AG09309 (cell line): ENCODE measurements at regions not wholly inside any gene's neighbourhood (a gene's known extent, or its start where the extent isn't known, plus 50 kb on each side); places are given as distances from the start of the nearest gene placed in this dataset.
A peak's percentile ranks its signal among the peaks of the same experiment; 100 is the strongest.

Source experiments
- DNase-seq: peaks from one replicate; pipeline ENCODE4 v3.0.0-alpha.2; 2010; ENCODE audit warnings: low read depth
- H3K4me3 ChIP-seq: 2 replicates; pipeline ENCODE4 v1.5.1; 2011; ENCODE audit warnings: mild to moderate bottlenecking, low read depth, low read length, moderate library complexity; ENCODE audit not compliant: control insufficient read depth
- CTCF ChIP-seq: IDR thresholded peaks from 2 replicates; pipeline ENCODE4 v1.5.1; 2011; ENCODE audit warnings: mild to moderate bottlenecking, low read depth, low read length, inconsistent platforms; ENCODE audit not compliant: insufficient read depth, control insufficient read depth; ENCODE audit errors: missing control alignments

GRCh38 chr3:621714-622113 is 425.2 kb downstream of the CHL1 start:
- DNase-seq: no peak
- no peak for TF ChIP-seq CTCF
- no peak overlapping the region for H3K4me3 ChIP-seq

GRCh38 chr3:622314-622713 is 425.8 kb downstream of the CHL1 start:
- TF ChIP-seq CTCF: no peak
- H3K4me3 ChIP-seq: no peak overlapping the region
- no peak for DNase-seq

GRCh38 chr3:623914-624545 is 427.5 kb downstream of the CHL1 start:
- no peak for TF ChIP-seq CTCF
- H3K4me3 ChIP-seq: no peak overlapping the region
- DNase-seq: no peak

GRCh38 chr3:632571-633170 is 436.1 kb downstream of the CHL1 start:
- DNase-seq: peak; percentile 0
- H3K4me3 ChIP-seq: no peak overlapping the region
- peak; percentile 44 for TF ChIP-seq CTCF

- DNase-seq: no peak
- no peak for TF ChIP-seq CTCF
- H3K4me3 ChIP-seq: no peak overlapping the region
Observed at GRCh38 chr3:634511-634910, 437.9 kb downstream of the CHL1 start.

GRCh38 chr3:635393-635792 is 438.8 kb downstream of the CHL1 start:
- TF ChIP-seq CTCF: no peak
- DNase-seq: no peak
- H3K4me3 ChIP-seq: no peak overlapping the region
